ENCODE measurements at regions not wholly inside any gene's neighbourhood (a gene's known extent, or its start where the extent isn't known, plus 50 kb on each side); places are given as distances from the start of the nearest gene placed in this dataset.

- Mint-ChIP-seq H3K36me3 (ENCODE audit: low read depth) (no peaks in the 10 kb centered on the region), H3K27ac (no peak overlapping the region), H3K27me3 (peaks cover 4% of the 10 kb centered on the region), H3K4me3 (no peak overlapping the region), H3K4me1 (ENCODE audit: low read depth) (no peaks in the 10 kb centered on the region), H3K9me3 (peaks cover 2% of the 10 kb centered on the region)
- POLR2A ChIA-PET = no interaction called here
- no peak for DNase-seq
- CTCF ChIA-PET = no interaction called here
- no peak for TF ChIP-seq CTCF (IDR thresholded peaks at IDR 0.05)
- no peak for ATAC-seq
- intact Hi-C loops (cut with micrococcal nuclease) = no loop called here
These were observed 332.0 kb downstream of the IRS1 start for GRCh38 chr2:226467633-226468032.

GRCh38 chr2:226467221-226467620 is 332.4 kb downstream of the IRS1 start:
- ChIA-PET POLR2A (no interaction called here), CTCF (no interaction called here)
- H3K27me3 Mint-ChIP-seq = peaks cover 4% of the 10 kb centered on the region
- H3K4me1 Mint-ChIP-seq (ENCODE audit: low read depth) = no peaks in the 10 kb centered on the region
- intact Hi-C loops (cut with micrococcal nuclease) = no loop called here
- no peak overlapping the region for H3K4me3 Mint-ChIP-seq
- H3K27ac Mint-ChIP-seq = no peak overlapping the region
- ATAC-seq (no peak), DNase-seq (no peak)
- no peaks in the 10 kb centered on the region for H3K36me3 Mint-ChIP-seq (ENCODE audit: low read depth)
- peaks cover 6% of the 10 kb centered on the region for H3K9me3 Mint-ChIP-seq
- no peak for TF ChIP-seq CTCF (IDR thresholded peaks at IDR 0.05)

GRCh38 chr2:226466589-226466988 is 333.0 kb downstream of the IRS1 start:
- Mint-ChIP-seq H3K27ac (no peak overlapping the region), H3K36me3 (ENCODE audit: low read depth) (no peaks in the 10 kb centered on the region), H3K4me3 (no peak overlapping the region), H3K4me1 (ENCODE audit: low read depth) (no peaks in the 10 kb centered on the region), H3K9me3 (peaks cover 7% of the 10 kb centered on the region), H3K27me3 (peaks cover 2% of the 10 kb centered on the region)
- CTCF ChIA-PET = no interaction called here
- intact Hi-C loops (cut with micrococcal nuclease) = no loop called here
- POLR2A ChIA-PET = no interaction called here
- no peak for DNase-seq
- no peak for TF ChIP-seq CTCF (IDR thresholded peaks at IDR 0.05)
- ATAC-seq = no peak

- H3K9me3 Mint-ChIP-seq = peaks cover 7% of the 10 kb centered on the region
- TF ChIP-seq CTCF (IDR thresholded peaks at IDR 0.05) = no peak
- ChIA-PET POLR2A (no interaction called here), CTCF (no interaction called here)
- intact Hi-C loops (cut with micrococcal nuclease) = no loop called here
- no peak overlapping the region for H3K27ac Mint-ChIP-seq
- H3K27me3 Mint-ChIP-seq = peaks cover 2% of the 10 kb centered on the region
- ATAC-seq = no peak
- H3K4me1 Mint-ChIP-seq (ENCODE audit: low read depth) = no peaks in the 10 kb centered on the region
- DNase-seq = no peak
- H3K4me3 Mint-ChIP-seq = no peak overlapping the region
- H3K36me3 Mint-ChIP-seq (ENCODE audit: low read depth) = no peaks in the 10 kb centered on the region
These were observed 333.5 kb downstream of the IRS1 start for GRCh38 chr2:226466124-226466523.

- TF ChIP-seq CTCF (IDR thresholded peaks at IDR 0.05) = no peak
- Mint-ChIP-seq H3K27ac (no peak overlapping the region), H3K27me3 (peaks cover 6% of the 10 kb centered on the region), H3K4me3 (no peak overlapping the region), H3K9me3 (peaks cover 7% of the 10 kb centered on the region), H3K36me3 (ENCODE audit: low read depth) (no peaks in the 10 kb centered on the region), H3K4me1 (ENCODE audit: low read depth) (no peaks in the 10 kb centered on the region)
- POLR2A ChIA-PET = no interaction called here
- ATAC-seq (no peak), DNase-seq (no peak)
- intact Hi-C loops (cut with micrococcal nuclease) = no loop called here
- CTCF ChIA-PET = no interaction called here
These were observed 335.2 kb downstream of the IRS1 start for GRCh38 chr2:226464380-226464779.
